ENCODE measurements at regions not wholly inside any gene's neighbourhood (a gene's known extent, or its start where the extent isn't known, plus 50 kb on each side); places are given as distances from the start of the nearest gene placed in this dataset.
"Not testable (repeated sequence)": the region's sequence is repeated elsewhere in the genome, so short reads cannot be mapped to it uniquely, and the experiment has no call there.

GRCh38 chr3:25849641-25850385 lies 59.9 kb downstream of the OXSM start:
- Histone ChIP-seq H3K79me2 (ENCODE audit: control insufficient read depth, insufficient read depth, low read length) (no peaks in the 10 kb centered on the region), H3K9me3 (replicated peaks; ENCODE audit: control insufficient read depth, insufficient read depth, low read depth, low read length) (no peaks in the 10 kb centered on the region), H3K9me1 (ENCODE audit: control insufficient read depth, insufficient read depth, low read length) (no peaks in the 10 kb centered on the region), H3K27me3 (ENCODE audit: control insufficient read depth in 2 of 2, insufficient read depth in 2 of 2, low read length in 2 of 2) (no peaks in the 10 kb centered on the region), H2AFZ (ENCODE audit: low read depth, low read length) (no peak overlapping the region), H3K9ac (ENCODE audit: insufficient read depth in 1 of 2, low read depth in 2 of 2, low read length in 2 of 2) (no peak overlapping the region), H3K4me1 (replicated peaks in 1 of 2; ENCODE audit: control insufficient read depth in 2 of 2, insufficient read depth in 2 of 2, low read length in 2 of 2) (peaks cover 0 to 3% of the 10 kb centered on the region in 2 experiments; a peak in 1 of 5 replicates), H3K36me3 (ENCODE audit: control insufficient read depth, insufficient read depth, low read length) (no peaks in the 10 kb centered on the region), H4K20me1 (replicated peaks; ENCODE audit: control insufficient read depth, insufficient read depth, low read length) (no peaks in the 10 kb centered on the region), H3K4me2 (ENCODE audit: insufficient read depth, low read length) (no peak overlapping the region), H3K27ac (ENCODE audit: extremely low read depth, low read depth, low read length) (no peak overlapping the region), H3K4me3 (no peak overlapping the region)
- CTCF ChIA-PET (ENCODE audit: low intra/inter-chr PET ratio): no interaction called here
- POLR2A ChIA-PET: interaction anchor here (0.7 to 1.2 kb wide), 3 partner anchors 15 to 816 kb away, joined by 3 read pairs; no protein-coding TSS in a partner anchor
- BruUV-seq (replicated peaks): no TSS peak
- no peak for ATAC-seq
- FAIRE-seq: no peak
- no peak for DNase-seq (ENCODE audit: extremely low read depth in 1 of 4, low spot score in 3 of 4)
- no peak for TF ChIP-seq MECOM (CRISPR knock-in tag; IDR thresholded peaks at IDR 0.05)
- TF ChIP-seq LCOR (CRISPR knock-in tag; IDR thresholded peaks at IDR 0.05): no peak
- no peak for TF ChIP-seq SAP30 (IDR thresholded peaks at IDR 0.05; ENCODE audit: borderline replicate concordance, insufficient read depth, low read depth, low read length, poor library complexity, severe bottlenecking)
- no peak for TF ChIP-seq RBM14 (IDR thresholded peaks at IDR 0.05; ENCODE audit: borderline replicate concordance, insufficient read depth, low read depth, low read length)
- TF ChIP-seq PML (IDR thresholded peaks at IDR 0.05; ENCODE audit: low read length): no peak
- TF ChIP-seq RBM15 (IDR thresholded peaks at IDR 0.05; ENCODE audit: insufficient read depth, low read length): no peak
- intact Hi-C loops (cut with micrococcal nuclease) (no loop called here), in situ Hi-C loops (cut with MboI) (loop anchor here (10.0 kb wide), 1 partner anchor 205 kb away; no protein-coding TSS in a partner anchor)
- WGBS (ENCODE audit: insufficient coverage, low coverage, missing lambda C conversion rate): 3% methylated on average over 7 of the region's 7 CpGs

- H3K79me2 ChIP-seq (ENCODE audit: control insufficient read depth, insufficient read depth, low read length); H3K4me3 ChIP-seq; H3K4me1 ChIP-seq (replicated peaks in 1 of 2; ENCODE audit: control insufficient read depth in 2 of 2, insufficient read depth in 2 of 2, low read length in 2 of 2); H3K9me3 ChIP-seq (replicated peaks; ENCODE audit: control insufficient read depth, insufficient read depth, low read depth, low read length); H3K9ac ChIP-seq (ENCODE audit: insufficient read depth in 1 of 2, low read depth in 2 of 2, low read length in 2 of 2); H4K20me1 ChIP-seq (replicated peaks; ENCODE audit: control insufficient read depth, insufficient read depth, low read length); H3K27me3 ChIP-seq (ENCODE audit: control insufficient read depth in 2 of 2, insufficient read depth in 2 of 2, low read length in 2 of 2); H3K9me1 ChIP-seq (ENCODE audit: control insufficient read depth, insufficient read depth, low read length); H2AFZ ChIP-seq (ENCODE audit: low read depth, low read length); CTCF ChIA-PET (ENCODE audit: low intra/inter-chr PET ratio); DNase-seq (ENCODE audit: extremely low read depth in 1 of 4, low spot score in 3 of 4); intact Hi-C loops (cut with micrococcal nuclease); ATAC-seq; BruUV-seq (replicated peaks); H3K27ac ChIP-seq (ENCODE audit: extremely low read depth, low read depth, low read length); H3K36me3 ChIP-seq (ENCODE audit: control insufficient read depth, insufficient read depth, low read length); POLR2A ChIA-PET; FAIRE-seq; H3K4me2 ChIP-seq (ENCODE audit: insufficient read depth, low read length): not testable (repeated sequence)
- WGBS (ENCODE audit: insufficient coverage, low coverage, missing lambda C conversion rate): 4% methylated on average over 21 of the region's 21 CpGs
- in situ Hi-C loops (cut with MboI): loop anchor here (10.0 kb wide), 1 partner anchor 207 kb away; no protein-coding TSS in a partner anchor
Observed at GRCh38 chr3:25851693-25852259, 61.9 kb downstream of the OXSM start.

Data from K562 (cell line).